GM12873 (cell line): ENCODE measurements at regions not wholly inside any gene's neighbourhood (a gene's known extent, or its start where the extent isn't known, plus 50 kb on each side); places are given as distances from the start of the nearest gene placed in this dataset.

Experiments
- CTCF ChIP-seq: IDR thresholded peaks from 2 replicates; pipeline ENCODE4 v1.5.1; 2012; ENCODE audit warnings: low read depth, mild to moderate bottlenecking, moderate library complexity, low read length, control low read depth; ENCODE audit not compliant: insufficient read depth; ENCODE audit errors: missing control alignments

GRCh38 chr12:24200010-24200409 is 250.5 kb upstream of the SOX5 start:
- TF ChIP-seq CTCF, result no peak

- TF ChIP-seq CTCF, result no peak
Observed at GRCh38 chr12:24198936-24199671, 249.6 kb upstream of the SOX5 start.

- TF ChIP-seq CTCF, result no peak
Observed at GRCh38 chr12:24198070-24198469, 248.6 kb upstream of the SOX5 start.

DNA sequence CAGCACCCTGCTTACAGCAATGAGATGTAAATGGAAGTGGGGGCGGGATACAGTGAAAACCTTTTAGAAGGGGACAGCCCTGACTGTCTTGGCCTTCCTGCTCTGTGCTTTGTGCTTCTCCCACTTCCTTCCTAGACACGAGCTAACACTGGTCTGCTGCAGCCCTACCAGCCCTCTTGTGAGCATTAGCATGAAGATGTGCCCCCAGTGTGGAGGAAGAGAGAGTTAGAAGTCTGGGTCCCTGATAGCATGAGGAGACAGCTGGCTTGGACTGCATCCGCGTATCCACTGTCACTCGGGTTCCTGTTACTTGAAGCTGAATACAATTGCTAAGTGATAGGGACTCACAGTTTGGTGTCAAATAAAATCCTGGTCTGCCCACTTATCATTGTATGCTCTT is 248.1 kb upstream of the SOX5 start:
- no peak for TF ChIP-seq CTCF

DNA sequence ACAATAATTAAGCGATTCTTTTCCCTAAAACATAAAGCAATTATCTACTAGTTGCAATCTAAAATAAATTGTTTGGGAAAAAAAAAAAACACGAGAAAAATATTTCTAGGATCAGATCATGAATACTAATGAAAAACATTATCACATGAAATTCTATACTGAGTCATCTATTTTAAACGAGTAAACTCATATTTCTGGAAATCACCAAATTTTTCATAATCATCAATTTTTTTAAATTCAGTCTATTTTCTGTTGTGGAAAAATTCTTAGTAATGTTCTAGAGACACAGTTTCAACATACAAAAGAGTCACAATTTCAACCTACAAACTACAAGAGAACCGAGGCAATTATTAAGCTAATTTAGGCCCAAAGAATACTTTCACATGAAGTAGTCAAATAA is 245.6 kb upstream of the SOX5 start:
- no peak for TF ChIP-seq CTCF

DNA sequence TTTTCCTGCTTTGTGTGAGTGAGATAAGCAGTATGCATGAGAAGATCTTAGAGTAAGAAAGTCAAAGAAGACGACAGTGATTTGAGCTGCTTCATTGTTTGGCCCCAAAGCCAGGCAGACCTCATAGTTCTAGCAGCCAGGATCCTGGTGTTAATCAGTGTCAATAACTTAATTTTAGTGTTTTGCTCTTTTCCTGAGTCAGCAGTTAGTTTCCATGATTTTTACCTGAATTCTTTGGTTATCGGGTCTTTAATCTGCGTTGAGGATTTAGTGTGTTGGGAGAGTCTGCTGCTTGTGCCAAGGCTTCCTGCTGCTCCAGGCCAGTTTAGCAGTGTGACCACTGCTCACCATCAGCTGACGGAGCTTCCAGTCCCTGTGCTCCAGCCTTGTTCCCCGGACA is 241.6 kb upstream of the SOX5 start:
- no peak for TF ChIP-seq CTCF

DNA sequence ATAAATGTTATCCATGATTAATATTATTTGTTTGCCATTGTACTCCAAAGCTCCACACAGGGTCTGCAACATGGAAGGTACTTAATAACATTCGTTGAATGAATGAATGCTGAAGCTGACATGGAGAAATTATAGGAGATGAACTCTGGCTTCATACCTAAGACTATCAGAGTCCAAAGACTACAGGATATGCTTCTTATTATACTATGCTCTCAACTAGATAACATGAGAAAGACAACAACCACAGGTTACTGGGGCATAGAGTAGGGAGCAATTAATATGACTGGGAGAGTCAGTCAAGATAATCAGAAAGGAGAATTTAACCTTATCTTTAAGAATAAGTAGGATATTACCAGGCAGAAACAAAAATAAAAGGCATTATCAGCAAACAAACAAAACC is 236.3 kb upstream of the SOX5 start:
- TF ChIP-seq CTCF, result no peak
